ENCODE measurements at regions not wholly inside any gene's neighbourhood (a gene's known extent, or its start where the extent isn't known, plus 50 kb on each side); places are given as distances from the start of the nearest gene placed in this dataset.

DNA sequence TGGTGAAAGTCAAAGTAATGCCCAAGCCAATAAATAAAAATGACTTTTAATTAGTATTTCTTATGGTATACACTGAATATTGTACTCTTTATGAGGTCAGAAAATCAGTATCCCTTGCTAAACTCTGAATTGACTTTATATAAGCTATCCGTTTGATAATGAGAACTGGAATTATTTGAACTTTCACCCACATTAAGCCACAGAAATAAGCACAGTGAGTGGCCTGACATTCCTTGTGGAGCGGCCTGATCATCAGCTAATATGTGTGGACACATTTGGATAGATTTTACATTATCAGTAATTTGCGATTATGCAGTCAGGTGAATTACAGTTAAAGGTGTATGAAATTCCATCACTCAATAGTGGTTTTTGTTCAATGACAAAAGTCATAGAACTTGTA lies 136.0 kb upstream of the CBLB start:
- H2BK120ac ChIP-seq (ENCODE audit: low read depth, low read length), result no peak overlapping the region
- H3K4me2 ChIP-seq (ENCODE audit: insufficient read depth, low read length, poor library complexity, severe bottlenecking), result no peak overlapping the region
- no peak overlapping the region for H2BK15ac ChIP-seq (ENCODE audit: low read length)
- no peaks in the 10 kb centered on the region for H3K27me3 ChIP-seq (ENCODE audit: control insufficient read depth in 3 of 3, insufficient read depth in 3 of 3, low read depth in 1 of 3, low read length in 3 of 3)
- H3K9ac ChIP-seq (ENCODE audit: low read depth, low read length, poor library complexity), result no peak overlapping the region
- no CpG with 5 or more reads among the region's 3 CpGs for WGBS, 2 donors (ENCODE audit: extremely low coverage in 2 of 2, insufficient read length in 2 of 2, insufficient replicate concordance in 1 of 2)
- no peaks in the 10 kb centered on the region for H3K9me3 ChIP-seq (replicated peaks in 1 of 2; ENCODE audit: control insufficient read depth in 2 of 2, insufficient read depth in 1 of 2, low read depth in 1 of 2, low read length in 2 of 2)
- no peaks in the 10 kb centered on the region for H3K36me3 ChIP-seq (replicated peaks in 1 of 2; ENCODE audit: control insufficient read depth in 2 of 2, insufficient read depth in 2 of 2, low read length in 2 of 2)
- DNase-seq (ENCODE audit: low spot score), result no peak
- H2AK5ac ChIP-seq (ENCODE audit: low read depth, low read length), result no peak overlapping the region
- H2AFZ ChIP-seq (ENCODE audit: low read length), result no peak overlapping the region
- no peak overlapping the region for H3K4me3 ChIP-seq (ENCODE audit: low read length in 2 of 2)
- H3K23ac ChIP-seq (ENCODE audit: low read depth, low read length, poor library complexity), result no peak overlapping the region
- H2BK12ac ChIP-seq (ENCODE audit: low read length), result no peak overlapping the region
- no peak overlapping the region for H2BK5ac ChIP-seq (ENCODE audit: low read length)
- H3K14ac ChIP-seq (ENCODE audit: low read length), result no peak overlapping the region
- no peak overlapping the region for H3K4ac ChIP-seq (ENCODE audit: low read length)
- no peak overlapping the region for H3K27ac ChIP-seq (replicated peaks; ENCODE audit: low read length)
- no peaks in the 10 kb centered on the region for H3K4me1 ChIP-seq (ENCODE audit: control insufficient read depth in 2 of 2, insufficient read depth in 1 of 2, low read depth in 1 of 2, low read length in 2 of 2)
- no peaks in the 10 kb centered on the region for H3K79me1 ChIP-seq (ENCODE audit: low read depth, low read length)
- no peak overlapping the region for H3K18ac ChIP-seq (ENCODE audit: low read length)
- no peak overlapping the region for H4K91ac ChIP-seq (ENCODE audit: low read depth, low read length, poor library complexity)
- H4K8ac ChIP-seq (ENCODE audit: low read depth, low read length), result no peak overlapping the region

DNA sequence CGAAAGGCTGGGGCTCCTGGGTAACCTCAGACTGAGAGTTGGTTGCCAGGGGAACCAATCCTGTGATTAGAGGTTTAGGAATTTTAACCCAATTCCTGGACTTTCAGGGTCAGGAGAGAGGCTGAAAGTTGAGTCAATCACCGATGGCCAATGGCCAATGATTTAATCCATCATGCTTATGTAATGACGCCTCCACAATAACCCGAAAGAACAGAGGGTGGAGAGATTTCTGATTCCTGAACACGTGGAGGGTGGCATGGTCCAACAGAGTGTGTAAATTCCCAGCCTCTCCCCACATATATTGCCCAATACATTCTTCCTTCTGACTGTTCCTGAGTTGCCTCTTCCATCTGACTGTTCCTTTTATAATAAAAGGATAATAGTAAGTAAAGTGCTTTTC lies 137.2 kb upstream of the CBLB start:
- Histone ChIP-seq H3K18ac (ENCODE audit: low read length) (no peak overlapping the region), H3K9me3 (replicated peaks in 1 of 2; ENCODE audit: control insufficient read depth in 2 of 2, insufficient read depth in 1 of 2, low read depth in 1 of 2, low read length in 2 of 2) (no peaks in the 10 kb centered on the region), H3K4me1 (ENCODE audit: control insufficient read depth in 2 of 2, insufficient read depth in 1 of 2, low read depth in 1 of 2, low read length in 2 of 2) (no peaks in the 10 kb centered on the region), H3K9ac (ENCODE audit: low read depth, low read length, poor library complexity) (no peak overlapping the region), H4K8ac (ENCODE audit: low read depth, low read length) (no peak overlapping the region), H3K23ac (ENCODE audit: low read depth, low read length, poor library complexity) (no peak overlapping the region), H3K27me3 (ENCODE audit: control insufficient read depth in 3 of 3, insufficient read depth in 3 of 3, low read depth in 1 of 3, low read length in 3 of 3) (no peaks in the 10 kb centered on the region), H4K91ac (ENCODE audit: low read depth, low read length, poor library complexity) (no peak overlapping the region), H3K36me3 (replicated peaks in 1 of 2; ENCODE audit: control insufficient read depth in 2 of 2, insufficient read depth in 2 of 2, low read length in 2 of 2) (no peaks in the 10 kb centered on the region), H2BK12ac (ENCODE audit: low read length) (no peak overlapping the region), H3K4me3 (ENCODE audit: low read length in 2 of 2) (no peak overlapping the region), H3K79me1 (ENCODE audit: low read depth, low read length) (no peaks in the 10 kb centered on the region), H3K4ac (ENCODE audit: low read length) (no peak overlapping the region), H2AFZ (ENCODE audit: low read length) (no peak overlapping the region), H2AK5ac (ENCODE audit: low read depth, low read length) (no peak overlapping the region), H3K4me2 (ENCODE audit: insufficient read depth, low read length, poor library complexity, severe bottlenecking) (no peak overlapping the region), H2BK120ac (ENCODE audit: low read depth, low read length) (no peak overlapping the region), H2BK15ac (ENCODE audit: low read length) (no peak overlapping the region), H3K27ac (replicated peaks; ENCODE audit: low read length) (no peak overlapping the region), H2BK5ac (ENCODE audit: low read length) (no peak overlapping the region), H3K14ac (ENCODE audit: low read length) (no peak overlapping the region)
- DNase-seq (ENCODE audit: low spot score), result no peak
- no CpG with 5 or more reads among the region's 5 CpGs for WGBS, 2 donors (ENCODE audit: extremely low coverage in 2 of 2, insufficient read length in 2 of 2, insufficient replicate concordance in 1 of 2)

DNA sequence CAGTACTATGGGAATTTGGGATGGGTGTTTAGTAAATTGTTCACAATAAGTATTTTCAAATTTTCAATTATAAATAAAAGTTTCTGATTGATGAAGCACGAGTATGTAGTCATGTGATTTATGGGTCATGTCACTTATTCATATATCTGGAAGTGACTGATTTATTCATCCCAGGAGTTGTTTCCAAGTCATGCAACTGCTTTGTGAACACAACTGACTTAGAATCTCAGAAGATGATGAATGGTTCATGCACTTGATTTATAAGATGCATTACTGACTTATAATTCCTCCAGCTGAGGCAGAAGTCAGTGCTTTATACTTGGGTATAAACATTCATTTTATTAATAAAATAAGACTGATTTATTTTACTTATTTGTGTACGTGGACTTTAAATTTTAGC lies 137.8 kb upstream of the CBLB start:
- H3K9ac ChIP-seq (ENCODE audit: low read depth, low read length, poor library complexity), result no peak overlapping the region
- no peak overlapping the region for H3K27ac ChIP-seq (replicated peaks; ENCODE audit: low read length)
- H3K23ac ChIP-seq (ENCODE audit: low read depth, low read length, poor library complexity), result no peak overlapping the region
- no peaks in the 10 kb centered on the region for H3K36me3 ChIP-seq (replicated peaks in 1 of 2; ENCODE audit: control insufficient read depth in 2 of 2, insufficient read depth in 2 of 2, low read length in 2 of 2)
- no peaks in the 10 kb centered on the region for H3K9me3 ChIP-seq (replicated peaks in 1 of 2; ENCODE audit: control insufficient read depth in 2 of 2, insufficient read depth in 1 of 2, low read depth in 1 of 2, low read length in 2 of 2)
- H3K27me3 ChIP-seq (ENCODE audit: control insufficient read depth in 3 of 3, insufficient read depth in 3 of 3, low read depth in 1 of 3, low read length in 3 of 3), result no peaks in the 10 kb centered on the region
- H3K14ac ChIP-seq (ENCODE audit: low read length), result no peak overlapping the region
- H2BK120ac ChIP-seq (ENCODE audit: low read depth, low read length), result no peak overlapping the region
- H2BK15ac ChIP-seq (ENCODE audit: low read length), result no peak overlapping the region
- WGBS, 2 donors (ENCODE audit: extremely low coverage in 2 of 2, insufficient read length in 2 of 2, insufficient replicate concordance in 1 of 2), result no CpG with 5 or more reads among the region's 2 CpGs
- no peak overlapping the region for H2BK12ac ChIP-seq (ENCODE audit: low read length)
- no peak overlapping the region for H3K4me2 ChIP-seq (ENCODE audit: insufficient read depth, low read length, poor library complexity, severe bottlenecking)
- no peaks in the 10 kb centered on the region for H3K79me1 ChIP-seq (ENCODE audit: low read depth, low read length)
- no peak overlapping the region for H4K8ac ChIP-seq (ENCODE audit: low read depth, low read length)
- H3K4me1 ChIP-seq (ENCODE audit: control insufficient read depth in 2 of 2, insufficient read depth in 1 of 2, low read depth in 1 of 2, low read length in 2 of 2), result no peaks in the 10 kb centered on the region
- no peak overlapping the region for H3K4me3 ChIP-seq (ENCODE audit: low read length in 2 of 2)
- no peak overlapping the region for H4K91ac ChIP-seq (ENCODE audit: low read depth, low read length, poor library complexity)
- H3K18ac ChIP-seq (ENCODE audit: low read length), result no peak overlapping the region
- H2BK5ac ChIP-seq (ENCODE audit: low read length), result no peak overlapping the region
- DNase-seq (ENCODE audit: low spot score), result no peak
- H3K4ac ChIP-seq (ENCODE audit: low read length), result no peak overlapping the region
- no peak overlapping the region for H2AK5ac ChIP-seq (ENCODE audit: low read depth, low read length)
- no peak overlapping the region for H2AFZ ChIP-seq (ENCODE audit: low read length)

DNA sequence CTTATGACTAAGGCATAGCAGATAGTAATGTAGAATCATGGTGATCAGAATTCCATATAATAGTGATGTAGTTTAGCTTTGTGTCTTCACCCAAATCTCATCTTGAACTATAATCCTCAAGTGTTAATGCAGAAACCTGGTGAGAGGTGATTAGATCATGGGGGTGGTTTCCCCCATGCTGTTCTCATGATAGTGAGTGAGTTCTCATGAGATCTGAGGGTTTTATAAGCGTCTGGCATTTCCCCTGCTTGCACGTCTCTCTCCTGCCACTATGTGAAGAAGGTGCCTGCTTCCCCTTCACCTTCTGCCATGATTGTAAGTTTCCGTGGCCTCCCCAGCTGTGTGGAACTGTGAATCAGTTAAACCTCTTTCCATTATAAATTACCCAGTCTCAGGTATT lies 138.7 kb upstream of the CBLB start:
- no peaks in the 10 kb centered on the region for H3K79me1 ChIP-seq (ENCODE audit: low read depth, low read length)
- no peak overlapping the region for H2AFZ ChIP-seq (ENCODE audit: low read length)
- H3K4ac ChIP-seq (ENCODE audit: low read length), result no peak overlapping the region
- no peak overlapping the region for H2AK5ac ChIP-seq (ENCODE audit: low read depth, low read length)
- DNase-seq (ENCODE audit: low spot score), result no peak
- no peak overlapping the region for H4K91ac ChIP-seq (ENCODE audit: low read depth, low read length, poor library complexity)
- no peaks in the 10 kb centered on the region for H3K36me3 ChIP-seq (replicated peaks in 1 of 2; ENCODE audit: control insufficient read depth in 2 of 2, insufficient read depth in 2 of 2, low read length in 2 of 2)
- no peak overlapping the region for H4K8ac ChIP-seq (ENCODE audit: low read depth, low read length)
- no peak overlapping the region for H2BK120ac ChIP-seq (ENCODE audit: low read depth, low read length)
- no peaks in the 10 kb centered on the region for H3K9me3 ChIP-seq (replicated peaks in 1 of 2; ENCODE audit: control insufficient read depth in 2 of 2, insufficient read depth in 1 of 2, low read depth in 1 of 2, low read length in 2 of 2)
- H2BK12ac ChIP-seq (ENCODE audit: low read length), result no peak overlapping the region
- H3K27me3 ChIP-seq (ENCODE audit: control insufficient read depth in 3 of 3, insufficient read depth in 3 of 3, low read depth in 1 of 3, low read length in 3 of 3), result no peaks in the 10 kb centered on the region
- H3K14ac ChIP-seq (ENCODE audit: low read length), result no peak overlapping the region
- no peak overlapping the region for H3K23ac ChIP-seq (ENCODE audit: low read depth, low read length, poor library complexity)
- no peak overlapping the region for H3K27ac ChIP-seq (replicated peaks; ENCODE audit: low read length)
- no peak overlapping the region for H2BK5ac ChIP-seq (ENCODE audit: low read length)
- H3K4me3 ChIP-seq (ENCODE audit: low read length in 2 of 2), result no peak overlapping the region
- H3K4me1 ChIP-seq (ENCODE audit: control insufficient read depth in 2 of 2, insufficient read depth in 1 of 2, low read depth in 1 of 2, low read length in 2 of 2), result no peaks in the 10 kb centered on the region
- H3K18ac ChIP-seq (ENCODE audit: low read length), result no peak overlapping the region
- no peak overlapping the region for H3K4me2 ChIP-seq (ENCODE audit: insufficient read depth, low read length, poor library complexity, severe bottlenecking)
- no peak overlapping the region for H3K9ac ChIP-seq (ENCODE audit: low read depth, low read length, poor library complexity)
- no peak overlapping the region for H2BK15ac ChIP-seq (ENCODE audit: low read length)
- WGBS, 2 donors (ENCODE audit: extremely low coverage in 2 of 2, insufficient read length in 2 of 2, insufficient replicate concordance in 1 of 2), result no CpG with 5 or more reads among the region's 3 CpGs

All from neuronal stem cell (in vitro differentiated cells).